Jurkat, Clone E6-1 (cell line): ENCODE measurements at regions not wholly inside any gene's neighbourhood (a gene's known extent, or its start where the extent isn't known, plus 50 kb on each side); places are given as distances from the start of the nearest gene placed in this dataset.
"Not testable (repeated sequence)": the region's sequence is repeated elsewhere in the genome, so short reads cannot be mapped to it uniquely, and the experiment has no call there.

Experiments used
- DNase-seq: peaks from one replicate; pipeline ENCODE4 v3.0.0-alpha.2; 2011; ENCODE audit warnings: low read depth, low spot score
- H3K4me3 ChIP-seq: 2 replicates; pipeline ENCODE4 v1.5.1; 2011; ENCODE audit warnings: mild to moderate bottlenecking, low read length, control low read depth, moderate library complexity

GRCh38 chr15:26294059-26294689 is 431.0 kb upstream of the ATP10A start:
- no peak overlapping the region for H3K4me3 ChIP-seq
- no peak for DNase-seq

GRCh38 chr15:26287381-26287780 is 424.3 kb upstream of the ATP10A start:
- DNase-seq, result no peak

GRCh38 chr15:26280281-26280680 is 417.2 kb upstream of the ATP10A start:
- no peak overlapping the region for H3K4me3 ChIP-seq
- no peak for DNase-seq

More at GRCh38 chr15:26287381-26287780, 424.3 kb upstream of the ATP10A start:
- H3K4me3 ChIP-seq, result no peak overlapping the region

GRCh38 chr15:26261966-26262365 is 398.8 kb upstream of the ATP10A start:
- no peak for DNase-seq
- H3K4me3 ChIP-seq, result no peak overlapping the region

GRCh38 chr15:26261413-26261812 is 398.3 kb upstream of the ATP10A start:
- DNase-seq, result no peak
- no peak overlapping the region for H3K4me3 ChIP-seq

GRCh38 chr15:26260517-26261133 is 397.5 kb upstream of the ATP10A start:
- peak; percentile 14 for DNase-seq
- H3K4me3 ChIP-seq, result no peak overlapping the region

- no peak overlapping the region for H3K4me3 ChIP-seq
- DNase-seq, result no peak
Observed at GRCh38 chr15:26259581-26259980, 396.5 kb upstream of the ATP10A start.

GRCh38 chr15:26244782-26245181 is 381.7 kb upstream of the ATP10A start:
- H3K4me3 ChIP-seq, DNase-seq: not testable (repeated sequence)

GRCh38 chr15:26243382-26243781 is 380.3 kb upstream of the ATP10A start:
- no peak for DNase-seq

GRCh38 chr15:26242565-26243071 is 379.5 kb upstream of the ATP10A start:
- no peak overlapping the region for H3K4me3 ChIP-seq
- no peak for DNase-seq

More at GRCh38 chr15:26243382-26243781, 380.3 kb upstream of the ATP10A start:
- H3K4me3 ChIP-seq, result no peak overlapping the region

- no peak for DNase-seq
- no peak overlapping the region for H3K4me3 ChIP-seq
Observed at GRCh38 chr15:26235864-26236263, 372.7 kb upstream of the ATP10A start.

- DNase-seq, result no peak
- H3K4me3 ChIP-seq, result no peak overlapping the region
Observed at GRCh38 chr15:26234976-26235767, 372.0 kb upstream of the ATP10A start.

- H3K4me3 ChIP-seq, result no peak overlapping the region
- DNase-seq, result no peak
Observed at GRCh38 chr15:26232691-26233090, 369.6 kb upstream of the ATP10A start.

- no peak overlapping the region for H3K4me3 ChIP-seq
- DNase-seq, result no peak
Observed at GRCh38 chr15:26231096-26231495, 368.0 kb upstream of the ATP10A start.

- H3K4me3 ChIP-seq, result no peak overlapping the region
- no peak for DNase-seq
Observed at GRCh38 chr15:26224266-26224665, 361.1 kb upstream of the ATP10A start.

GRCh38 chr15:26223720-26224119 is 360.6 kb upstream of the ATP10A start:
- DNase-seq, result no peak
- no peak overlapping the region for H3K4me3 ChIP-seq

- no peak overlapping the region for H3K4me3 ChIP-seq
- no peak for DNase-seq
Observed at GRCh38 chr15:26222781-26223180, 359.7 kb upstream of the ATP10A start.

- not testable (repeated sequence) for DNase-seq, H3K4me3 ChIP-seq
Observed at GRCh38 chr15:26217043-26217442, 353.9 kb upstream of the ATP10A start.

- H3K4me3 ChIP-seq, result no peak overlapping the region
Observed at GRCh38 chr15:26214290-26214689, 351.2 kb upstream of the ATP10A start.

GRCh38 chr15:26213427-26213826 is 350.3 kb upstream of the ATP10A start:
- no peak overlapping the region for H3K4me3 ChIP-seq
- no peak for DNase-seq

More at GRCh38 chr15:26214290-26214689, 351.2 kb upstream of the ATP10A start:
- DNase-seq, result no peak
